HL-60 (cell line): ENCODE measurements at regions not wholly inside any gene's neighbourhood (a gene's known extent, or its start where the extent isn't known, plus 50 kb on each side); places are given as distances from the start of the nearest gene placed in this dataset.

ENCODE experiments used
- GABPA ChIP-seq: IDR thresholded peaks from 2 replicates; pipeline ENCODE4 v1.6.1; 2012; ENCODE audit warnings: low read depth
- POLR2AphosphoS5 ChIP-seq: IDR thresholded peaks from 2 replicates; pipeline ENCODE4 v1.6.1; 2012; ENCODE audit warnings: low read depth
- TF ChIP-seq, protein P1 (sequence below): IDR thresholded peaks from one replicate; pipeline ENCODE4 v1.5.1; 2011; ENCODE audit warnings: low read length, control low read depth, inconsistent platforms; ENCODE audit not compliant: insufficient read depth

DNA sequence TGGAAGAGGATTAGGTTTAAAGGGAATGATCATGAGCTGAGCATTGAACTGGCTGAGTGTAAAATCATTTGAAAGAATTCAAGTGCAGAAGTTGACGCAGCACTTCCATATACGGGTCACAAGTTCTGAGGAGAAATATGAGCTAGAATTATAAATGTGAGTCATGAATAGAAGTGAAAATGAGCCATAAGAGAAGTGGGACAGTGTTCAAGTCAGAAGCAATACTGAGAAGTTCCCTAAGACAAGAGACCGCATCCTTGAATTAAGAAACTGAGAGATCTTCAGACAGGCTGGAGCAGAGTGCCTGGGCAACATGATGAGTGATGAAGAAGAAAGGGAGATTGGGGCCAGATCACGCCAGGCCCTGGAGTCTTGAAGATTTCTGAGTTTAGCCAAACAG lies 209.7 kb downstream of the TBX18 start:
- no peak for TF ChIP-seq GABPA
- TF ChIP-seq, protein P1, sequence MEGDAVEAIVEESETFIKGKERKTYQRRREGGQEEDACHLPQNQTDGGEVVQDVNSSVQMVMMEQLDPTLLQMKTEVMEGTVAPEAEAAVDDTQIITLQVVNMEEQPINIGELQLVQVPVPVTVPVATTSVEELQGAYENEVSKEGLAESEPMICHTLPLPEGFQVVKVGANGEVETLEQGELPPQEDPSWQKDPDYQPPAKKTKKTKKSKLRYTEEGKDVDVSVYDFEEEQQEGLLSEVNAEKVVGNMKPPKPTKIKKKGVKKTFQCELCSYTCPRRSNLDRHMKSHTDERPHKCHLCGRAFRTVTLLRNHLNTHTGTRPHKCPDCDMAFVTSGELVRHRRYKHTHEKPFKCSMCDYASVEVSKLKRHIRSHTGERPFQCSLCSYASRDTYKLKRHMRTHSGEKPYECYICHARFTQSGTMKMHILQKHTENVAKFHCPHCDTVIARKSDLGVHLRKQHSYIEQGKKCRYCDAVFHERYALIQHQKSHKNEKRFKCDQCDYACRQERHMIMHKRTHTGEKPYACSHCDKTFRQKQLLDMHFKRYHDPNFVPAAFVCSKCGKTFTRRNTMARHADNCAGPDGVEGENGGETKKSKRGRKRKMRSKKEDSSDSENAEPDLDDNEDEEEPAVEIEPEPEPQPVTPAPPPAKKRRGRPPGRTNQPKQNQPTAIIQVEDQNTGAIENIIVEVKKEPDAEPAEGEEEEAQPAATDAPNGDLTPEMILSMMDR, result no peak
- no peak for TF ChIP-seq POLR2AphosphoS5
